GM19397 (cell line): ENCODE measurements at regions not wholly inside any gene's neighbourhood (a gene's known extent, or its start where the extent isn't known, plus 50 kb on each side); places are given as distances from the start of the nearest gene placed in this dataset.
"Not testable (repeated sequence)": the region's sequence is repeated elsewhere in the genome, so short reads cannot be mapped to it uniquely, and the experiment has no call there.

Experiments
- ATAC-seq: cut with Tn5 transposase; IDR thresholded peaks from one replicate; pipeline ENCODE4 v1.9.1; 2021; ENCODE audit warnings: mild to moderate bottlenecking, moderate library complexity; ENCODE audit not compliant: unreplicated experiment

DNA sequence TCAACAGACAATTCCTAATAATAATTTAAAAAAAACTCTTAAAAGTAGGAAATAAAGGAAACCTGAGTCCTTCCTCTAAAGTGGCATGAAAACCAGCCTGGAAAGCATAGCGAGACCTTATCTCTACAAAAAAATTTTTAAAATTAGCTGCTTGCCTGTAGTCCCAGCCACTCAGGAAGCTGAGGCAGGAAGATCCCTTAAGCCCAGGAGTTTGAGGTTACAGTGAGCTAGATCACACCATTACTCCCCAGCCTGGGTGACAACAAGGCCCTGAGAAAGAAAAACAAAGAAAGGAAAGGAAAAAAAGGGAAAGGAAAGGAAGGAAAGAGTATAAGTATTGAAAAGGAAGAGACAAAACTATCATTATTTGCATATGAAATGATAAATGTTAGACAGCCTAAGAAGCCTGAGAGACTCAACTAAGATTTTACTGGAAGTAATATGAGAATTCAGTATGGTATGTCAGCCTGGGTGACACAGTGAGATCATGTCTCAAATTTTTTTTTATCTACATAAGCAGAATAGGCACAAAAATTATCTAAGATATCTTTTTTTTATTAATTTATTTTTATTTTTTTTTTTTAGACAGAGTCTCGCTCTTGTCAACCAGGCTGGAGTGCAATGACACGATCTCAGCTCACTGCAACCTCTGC lies 113.0 kb downstream of the GOSR1 start:
- no peak for ATAC-seq

- ATAC-seq = no peak
Observed at GRCh38 chr17:30589431-30589830, 112.2 kb downstream of the GOSR1 start.

- no peak for ATAC-seq
Observed at GRCh38 chr17:30588798-30589247, 111.6 kb downstream of the GOSR1 start.

DNA sequence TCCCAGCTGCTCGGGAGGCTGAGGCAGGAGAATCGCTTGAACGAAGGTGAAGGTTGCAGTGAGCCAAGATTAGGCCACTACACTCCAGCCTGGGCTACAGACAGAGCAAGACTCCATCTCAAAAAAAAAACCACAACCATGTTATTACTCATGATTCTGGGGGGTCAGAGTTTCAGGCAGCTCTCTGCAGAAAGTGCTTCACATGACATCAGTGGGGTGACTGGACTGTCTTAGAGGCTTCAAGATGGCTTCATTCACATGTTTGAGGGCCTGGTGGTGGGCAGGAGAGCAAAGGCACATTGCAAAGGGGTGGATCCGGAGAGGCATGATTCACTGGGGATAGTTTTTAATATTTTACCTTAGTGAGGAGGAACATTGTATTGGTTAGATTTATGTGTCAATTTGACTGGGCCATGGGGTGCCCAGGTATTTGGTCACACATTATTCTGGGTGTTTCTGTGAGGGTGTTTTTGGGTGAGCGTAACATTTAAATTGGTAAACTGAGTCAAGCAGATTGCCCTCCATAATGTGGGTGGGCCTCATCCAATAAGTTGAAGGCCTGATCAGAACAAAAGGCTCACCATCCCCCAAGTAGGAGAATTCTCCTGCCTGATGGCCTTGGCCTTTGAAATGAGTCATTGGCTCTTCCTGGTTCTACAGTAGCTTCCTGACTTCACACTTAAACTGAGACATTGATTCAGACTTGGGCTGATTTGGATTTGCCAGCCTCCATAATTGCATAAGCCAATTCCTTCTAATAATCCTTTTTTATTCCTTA lies 109.8 kb downstream of the GOSR1 start:
- no peak for ATAC-seq

DNA sequence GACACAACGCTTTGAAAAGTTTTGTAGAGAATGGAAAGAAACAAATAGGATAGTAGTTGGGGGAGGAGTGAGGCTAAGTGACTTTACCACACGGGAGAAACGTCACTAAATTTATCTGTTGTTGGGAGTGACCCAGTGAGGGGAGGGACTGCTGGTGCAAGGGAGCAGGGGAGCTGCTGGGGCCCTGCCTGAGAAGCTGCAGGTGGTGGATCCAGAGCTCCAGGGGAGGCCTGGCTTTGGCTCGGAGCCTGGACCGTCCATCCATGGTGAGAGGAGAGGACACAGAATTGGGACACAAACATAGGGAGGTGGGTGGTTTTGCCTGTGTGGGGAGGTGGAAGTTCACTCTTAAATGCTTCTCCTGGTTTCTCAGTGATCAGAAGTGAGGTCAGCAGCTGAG lies 107.6 kb downstream of the GOSR1 start:
- no peak for ATAC-seq

- no peak for ATAC-seq
Observed at GRCh38 chr17:30580916-30581315, 103.7 kb downstream of the GOSR1 start.

DNA sequence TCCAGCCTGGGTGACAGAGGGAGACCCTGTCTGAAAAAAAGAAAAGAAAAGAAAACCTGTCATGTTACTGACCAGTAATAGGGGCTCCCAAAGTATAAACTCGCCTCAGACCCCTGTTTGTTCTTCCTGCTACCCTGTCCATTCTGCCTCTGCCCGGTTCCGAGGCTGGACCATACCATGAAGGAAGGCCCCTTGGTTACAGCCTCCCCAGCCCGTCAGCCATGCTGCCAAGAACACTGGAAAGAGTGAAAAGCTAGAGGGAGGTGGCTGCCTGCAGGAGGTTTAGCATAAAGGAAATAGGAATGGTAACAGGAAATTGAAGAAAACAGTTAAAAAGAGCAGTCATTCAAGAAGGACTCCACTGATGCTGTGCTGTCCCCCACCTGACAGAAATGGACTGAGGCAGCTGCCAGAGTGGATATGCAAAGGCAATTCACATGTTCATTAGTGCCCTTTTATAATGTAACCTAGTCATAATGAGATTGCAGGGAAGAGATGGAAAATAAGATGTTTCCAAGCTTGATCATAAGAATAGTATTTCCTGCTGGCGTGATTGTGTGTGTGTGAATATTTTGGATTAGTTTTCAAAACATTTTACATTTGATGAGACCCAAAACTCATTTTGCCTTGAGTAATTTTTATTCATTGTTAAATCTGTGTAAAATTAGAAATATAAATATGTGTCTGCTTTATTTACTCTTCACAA lies 102.6 kb downstream of the GOSR1 start:
- no peak for ATAC-seq

GRCh38 chr17:30578015-30578717 lies 101.0 kb downstream of the GOSR1 start:
- ATAC-seq = not testable (repeated sequence)
